ENCODE measurements at regions not wholly inside any gene's neighbourhood (a gene's known extent, or its start where the extent isn't known, plus 50 kb on each side); places are given as distances from the start of the nearest gene placed in this dataset.

DNA sequence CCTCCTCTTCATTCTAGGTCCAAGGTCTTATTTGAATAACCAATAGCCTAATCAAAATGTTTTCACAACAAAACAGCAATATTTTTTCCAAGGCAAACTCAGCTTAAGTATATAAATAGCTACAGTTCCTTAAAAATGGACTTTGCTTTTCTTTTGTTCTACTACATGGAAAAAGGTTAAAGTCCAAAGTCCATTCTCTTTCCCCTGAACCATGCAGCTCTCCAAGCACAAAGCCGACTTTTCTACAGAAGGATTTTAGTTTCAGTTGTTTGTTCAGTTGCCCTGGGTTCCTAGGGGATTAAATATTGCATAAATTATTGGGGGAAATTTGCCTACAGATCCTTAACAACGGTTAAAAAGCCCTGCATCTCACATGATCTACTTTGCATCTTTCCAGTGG is 677.0 kb upstream of the KLF4 start:
- ChIA-PET POLR2A (no interaction called here), CTCF (no interaction called here), RAD21 (ENCODE audit: low non-redundant PET in 1 of 2, low total read pairs in 2 of 2, uncharacterized antibody in 2 of 2, unreplicated experiment in 2 of 2) (no interaction called here)
- no peaks in the 10 kb centered on the region for H3K79me2 ChIP-seq (ENCODE audit: insufficient read depth, low read length)
- no TSS peak for BruUV-seq (replicated peaks)
- H3K4me1 ChIP-seq (ENCODE audit: control insufficient read depth in 1 of 2, insufficient read depth in 2 of 2, low read length in 2 of 2): peaks cover 3 to 20% of the 10 kb centered on the region in 2 experiments; a peak in 3 of 4 replicates
- intact Hi-C loops (cut with micrococcal nuclease): no loop called here
- ATAC-seq (no peak), DNase-seq (ENCODE audit: low read depth, low spot score) (no peak)
- H3K27me3 ChIP-seq (ENCODE audit: insufficient read depth, low read length): no peaks in the 10 kb centered on the region
- no peak overlapping the region for H3K27ac ChIP-seq (ENCODE audit: low read depth, low read length)
- TF ChIP-seq, protein P1, sequence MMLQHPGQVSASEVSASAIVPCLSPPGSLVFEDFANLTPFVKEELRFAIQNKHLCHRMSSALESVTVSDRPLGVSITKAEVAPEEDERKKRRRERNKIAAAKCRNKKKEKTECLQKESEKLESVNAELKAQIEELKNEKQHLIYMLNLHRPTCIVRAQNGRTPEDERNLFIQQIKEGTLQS (IDR thresholded peaks at IDR 0.05): no peak
- no peak for TF ChIP-seq EZH2 (IDR thresholded peaks at IDR 0.05)
- no peak for TF ChIP-seq FOSL1 (IDR thresholded peaks at IDR 0.05; ENCODE audit: low read depth)
- no peak for TF ChIP-seq SRF (IDR thresholded peaks at IDR 0.05; ENCODE audit: low read depth)
- H3K9me3 ChIP-seq (ENCODE audit: control insufficient read depth in 1 of 2, insufficient read depth in 1 of 2, low read depth in 1 of 2, low read length in 2 of 2): no peaks in the 10 kb centered on the region
- H3K4me3 ChIP-seq (replicated peaks in 1 of 2; ENCODE audit: low read depth in 1 of 2, low read length in 2 of 2): no peak overlapping the region
- H3K9me2 ChIP-seq (ENCODE audit: insufficient read depth): no peaks in the 10 kb centered on the region; the same call in 1 of the 2 replicates
- no peak overlapping the region for H3K4me2 ChIP-seq (ENCODE audit: low read length)
- H2AFZ ChIP-seq (ENCODE audit: low read depth, low read length, poor library complexity, severe bottlenecking): no peak overlapping the region
- no peaks in the 10 kb centered on the region for H3K36me3 ChIP-seq (ENCODE audit: control insufficient read depth in 1 of 2, insufficient read depth in 2 of 2, low read length in 2 of 2)
- H4K20me1 ChIP-seq (ENCODE audit: insufficient read depth): no peaks in the 10 kb centered on the region
- no peak overlapping the region for H3K9ac ChIP-seq (ENCODE audit: low read length)

DNA sequence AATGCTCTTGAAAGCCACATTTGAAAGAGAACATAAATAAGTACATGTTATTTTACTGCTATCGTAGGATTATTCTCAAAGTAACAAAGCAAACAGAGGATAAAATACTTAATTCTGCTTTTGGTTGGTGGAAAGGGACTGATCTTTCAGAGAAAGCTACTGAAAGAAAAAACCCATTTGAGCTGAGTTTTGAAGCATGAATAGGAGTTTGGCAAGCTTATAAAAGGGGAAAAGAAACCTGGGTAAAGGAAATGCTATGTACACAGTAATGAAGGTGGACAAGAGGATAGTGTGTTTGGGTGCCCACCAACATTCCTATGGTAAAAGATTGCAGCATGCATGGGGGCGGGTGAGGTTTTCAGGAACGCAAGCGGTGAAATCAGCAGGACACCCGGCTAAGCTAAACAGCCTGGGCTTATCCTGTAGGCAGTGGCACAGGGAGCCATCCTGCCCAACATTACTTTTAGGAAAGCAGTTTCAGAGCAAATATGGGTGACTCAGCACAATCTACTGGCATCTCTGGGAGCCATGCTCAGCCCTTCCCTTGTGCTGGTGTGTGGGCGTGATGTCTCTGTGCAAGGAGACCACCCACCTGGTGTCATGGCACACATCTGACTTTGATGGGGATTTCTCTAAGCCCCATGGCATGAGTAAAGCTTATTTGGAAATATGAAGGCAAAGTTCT is 673.9 kb upstream of the KLF4 start:
- CTCF ChIA-PET: no interaction called here
- ATAC-seq: no peak
- no peak for DNase-seq (ENCODE audit: low read depth, low spot score)

More for the DNA sequence above, 673.9 kb upstream of the KLF4 start:
- Histone ChIP-seq H4K20me1 (ENCODE audit: insufficient read depth) (no peaks in the 10 kb centered on the region), H3K79me2 (ENCODE audit: insufficient read depth, low read length) (no peaks in the 10 kb centered on the region), H3K9me2 (ENCODE audit: insufficient read depth) (no peaks in the 10 kb centered on the region), H3K36me3 (ENCODE audit: control insufficient read depth in 1 of 2, insufficient read depth in 2 of 2, low read length in 2 of 2) (no peaks in the 10 kb centered on the region), H3K9ac (ENCODE audit: low read length) (no peak overlapping the region), H3K9me3 (ENCODE audit: control insufficient read depth in 1 of 2, insufficient read depth in 1 of 2, low read depth in 1 of 2, low read length in 2 of 2) (no peaks in the 10 kb centered on the region), H3K4me1 (ENCODE audit: control insufficient read depth in 1 of 2, insufficient read depth in 2 of 2, low read length in 2 of 2) (peaks cover 3 to 20% of the 10 kb centered on the region in 2 experiments; a peak in 3 of 4 replicates), H3K27me3 (ENCODE audit: insufficient read depth, low read length) (no peaks in the 10 kb centered on the region), H3K4me2 (ENCODE audit: low read length) (peak overlapping the region; percentile 8), H3K4me3 (replicated peaks in 1 of 2; ENCODE audit: low read depth in 1 of 2, low read length in 2 of 2) (no peak overlapping the region), H3K27ac (ENCODE audit: low read depth, low read length) (no peak overlapping the region), H2AFZ (ENCODE audit: low read depth, low read length, poor library complexity, severe bottlenecking) (peak overlapping the region; percentile 12)
- TF ChIP-seq CEBPB (IDR thresholded peaks at IDR 0.05; ENCODE audit: low read depth) (no peak), EZH2phosphoT487 (IDR thresholded peaks at IDR 0.05; ENCODE audit: borderline replicate concordance) (no peak), ELF1 (IDR thresholded peaks at IDR 0.05; ENCODE audit: borderline replicate concordance, low read depth) (no peak), SP1 (IDR thresholded peaks at IDR 0.05; ENCODE audit: low read depth) (no peak), POLR2A (IDR thresholded peaks at IDR 0.05; ENCODE audit: borderline replicate concordance, extremely low read depth, insufficient read depth, insufficient read length) (no peak), POLR2AphosphoS5 (IDR thresholded peaks at IDR 0.05; ENCODE audit: low read depth, low read length) (no peak), SRF (IDR thresholded peaks at IDR 0.05; ENCODE audit: low read depth) (no peak), EGR1 (IDR thresholded peaks at IDR 0.05; ENCODE audit: low read depth) (no peak), EZH2 (IDR thresholded peaks at IDR 0.05) (no peak), RAD21 (IDR thresholded peaks at IDR 0.05; ENCODE audit: low read depth) (no peak), YY1 (IDR thresholded peaks at IDR 0.05; ENCODE audit: extremely low read depth, insufficient replicate concordance, low read depth, low read length) (no peak)
- TF ChIP-seq, protein P2, sequence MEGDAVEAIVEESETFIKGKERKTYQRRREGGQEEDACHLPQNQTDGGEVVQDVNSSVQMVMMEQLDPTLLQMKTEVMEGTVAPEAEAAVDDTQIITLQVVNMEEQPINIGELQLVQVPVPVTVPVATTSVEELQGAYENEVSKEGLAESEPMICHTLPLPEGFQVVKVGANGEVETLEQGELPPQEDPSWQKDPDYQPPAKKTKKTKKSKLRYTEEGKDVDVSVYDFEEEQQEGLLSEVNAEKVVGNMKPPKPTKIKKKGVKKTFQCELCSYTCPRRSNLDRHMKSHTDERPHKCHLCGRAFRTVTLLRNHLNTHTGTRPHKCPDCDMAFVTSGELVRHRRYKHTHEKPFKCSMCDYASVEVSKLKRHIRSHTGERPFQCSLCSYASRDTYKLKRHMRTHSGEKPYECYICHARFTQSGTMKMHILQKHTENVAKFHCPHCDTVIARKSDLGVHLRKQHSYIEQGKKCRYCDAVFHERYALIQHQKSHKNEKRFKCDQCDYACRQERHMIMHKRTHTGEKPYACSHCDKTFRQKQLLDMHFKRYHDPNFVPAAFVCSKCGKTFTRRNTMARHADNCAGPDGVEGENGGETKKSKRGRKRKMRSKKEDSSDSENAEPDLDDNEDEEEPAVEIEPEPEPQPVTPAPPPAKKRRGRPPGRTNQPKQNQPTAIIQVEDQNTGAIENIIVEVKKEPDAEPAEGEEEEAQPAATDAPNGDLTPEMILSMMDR (IDR thresholded peaks at IDR 0.05 in 2 of 3, conservative IDR thresholded peaks at IDR 0.05 in 1 of 3; ENCODE audit: borderline replicate concordance in 1 of 3, insufficient read depth in 1 of 3, low read depth in 2 of 3, low read length in 2 of 3): no peak
- TF ChIP-seq, protein P3, sequence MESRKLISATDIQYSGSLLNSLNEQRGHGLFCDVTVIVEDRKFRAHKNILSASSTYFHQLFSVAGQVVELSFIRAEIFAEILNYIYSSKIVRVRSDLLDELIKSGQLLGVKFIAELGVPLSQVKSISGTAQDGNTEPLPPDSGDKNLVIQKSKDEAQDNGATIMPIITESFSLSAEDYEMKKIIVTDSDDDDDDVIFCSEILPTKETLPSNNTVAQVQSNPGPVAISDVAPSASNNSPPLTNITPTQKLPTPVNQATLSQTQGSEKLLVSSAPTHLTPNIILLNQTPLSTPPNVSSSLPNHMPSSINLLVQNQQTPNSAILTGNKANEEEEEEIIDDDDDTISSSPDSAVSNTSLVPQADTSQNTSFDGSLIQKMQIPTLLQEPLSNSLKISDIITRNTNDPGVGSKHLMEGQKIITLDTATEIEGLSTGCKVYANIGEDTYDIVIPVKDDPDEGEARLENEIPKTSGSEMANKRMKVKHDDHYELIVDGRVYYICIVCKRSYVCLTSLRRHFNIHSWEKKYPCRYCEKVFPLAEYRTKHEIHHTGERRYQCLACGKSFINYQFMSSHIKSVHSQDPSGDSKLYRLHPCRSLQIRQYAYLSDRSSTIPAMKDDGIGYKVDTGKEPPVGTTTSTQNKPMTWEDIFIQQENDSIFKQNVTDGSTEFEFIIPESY (IDR thresholded peaks at IDR 0.05; ENCODE audit: extremely low read depth, insufficient replicate concordance, low read length): no peak
- intact Hi-C loops (cut with micrococcal nuclease): no loop called here
- no TSS peak for BruUV-seq (replicated peaks)
- ChIA-PET RAD21 (ENCODE audit: low non-redundant PET in 1 of 2, low total read pairs in 2 of 2, uncharacterized antibody in 2 of 2, unreplicated experiment in 2 of 2) (no interaction called here), POLR2A (no interaction called here)

Data from HCT116 (cell line).